ENCODE measurements at regions not wholly inside any gene's neighbourhood (a gene's known extent, or its start where the extent isn't known, plus 50 kb on each side); places are given as distances from the start of the nearest gene placed in this dataset.

DNA sequence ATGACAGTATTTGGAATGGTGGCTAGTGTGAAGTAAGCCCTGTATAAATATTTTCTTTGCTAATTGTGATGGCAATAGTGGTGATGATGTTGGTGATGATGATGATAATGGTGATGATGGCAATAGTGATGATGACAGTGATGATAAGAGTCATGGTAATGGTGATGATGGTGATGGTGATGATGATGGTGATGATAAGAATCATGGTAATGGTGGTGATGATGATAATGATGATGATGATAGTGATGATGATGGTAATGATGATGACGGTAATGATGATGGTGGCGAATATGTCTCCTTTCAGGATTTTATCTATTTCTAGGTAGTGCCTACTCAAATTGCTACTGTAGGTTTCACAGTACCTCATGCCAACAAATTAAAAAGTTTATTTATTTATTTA is 205.4 kb downstream of the GALR1 start:
- DNase-seq = no peak

DNA sequence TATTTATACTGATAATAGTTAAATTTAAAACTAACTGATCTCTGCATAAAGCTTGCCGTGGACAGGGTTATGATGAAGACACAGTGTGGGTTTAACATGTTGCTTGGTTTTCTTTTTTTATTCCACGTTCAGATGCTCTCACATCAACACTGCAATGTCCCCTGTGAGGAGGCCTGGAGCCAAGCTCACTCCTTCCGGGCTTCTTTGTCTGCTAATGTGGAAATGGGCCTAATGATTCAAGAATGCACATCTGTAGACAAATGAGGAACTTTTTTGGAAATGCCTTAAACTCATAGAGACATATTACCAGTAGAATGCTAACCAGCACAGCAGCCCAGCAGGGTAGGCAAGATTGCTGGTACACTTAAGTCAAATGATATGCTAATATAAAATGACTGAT is 208.0 kb downstream of the GALR1 start:
- DNase-seq = no peak

DNA sequence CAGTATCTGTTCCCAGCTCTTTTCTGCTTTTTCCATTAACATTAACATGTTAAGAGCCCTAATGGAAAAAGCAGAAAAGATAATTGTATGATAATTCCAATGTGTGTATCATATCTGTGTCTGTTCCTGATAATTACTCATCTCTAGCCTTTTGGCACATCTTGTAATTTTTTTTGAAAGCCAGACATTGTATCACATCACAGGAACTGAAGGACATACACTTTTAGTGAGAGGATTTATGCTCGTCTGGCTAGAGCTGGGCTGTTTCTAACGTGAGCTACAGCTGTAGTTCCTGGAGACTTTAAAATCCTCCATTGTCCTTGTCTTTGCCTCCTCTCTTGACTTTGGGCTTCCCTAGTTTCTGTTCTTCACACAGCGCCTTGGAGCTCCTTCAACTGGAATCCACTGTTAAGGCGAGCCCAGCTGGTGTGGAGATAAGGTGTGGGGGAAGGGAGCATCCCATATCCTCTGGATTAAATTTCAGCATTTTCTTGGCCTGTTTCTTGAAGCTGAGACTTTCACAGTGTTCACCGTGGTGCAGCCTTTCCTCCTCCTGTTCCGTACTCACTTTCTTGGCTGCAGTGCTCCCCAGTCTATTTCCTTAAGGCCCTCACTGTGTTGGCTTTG is 211.5 kb downstream of the GALR1 start:
- DNase-seq = no peak

DNA sequence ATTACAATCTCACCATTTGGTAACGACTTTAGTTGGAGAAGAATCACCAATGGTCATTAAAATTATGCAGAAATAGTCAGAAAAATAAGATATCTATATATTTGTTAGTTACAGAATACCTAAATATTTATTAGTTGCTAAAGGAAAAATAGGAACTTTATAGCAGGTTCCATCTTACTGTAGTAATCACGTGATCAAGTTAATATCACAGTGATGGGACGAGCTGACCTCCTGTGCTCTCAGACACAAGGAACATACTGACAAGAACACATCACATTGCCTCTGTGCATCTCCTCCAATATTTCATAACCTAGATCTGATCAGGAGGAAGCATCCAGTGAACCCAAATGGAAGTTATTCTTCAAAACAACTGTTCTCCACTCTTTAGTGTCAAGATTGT is 215.3 kb downstream of the GALR1 start:
- no peak for DNase-seq

DNA sequence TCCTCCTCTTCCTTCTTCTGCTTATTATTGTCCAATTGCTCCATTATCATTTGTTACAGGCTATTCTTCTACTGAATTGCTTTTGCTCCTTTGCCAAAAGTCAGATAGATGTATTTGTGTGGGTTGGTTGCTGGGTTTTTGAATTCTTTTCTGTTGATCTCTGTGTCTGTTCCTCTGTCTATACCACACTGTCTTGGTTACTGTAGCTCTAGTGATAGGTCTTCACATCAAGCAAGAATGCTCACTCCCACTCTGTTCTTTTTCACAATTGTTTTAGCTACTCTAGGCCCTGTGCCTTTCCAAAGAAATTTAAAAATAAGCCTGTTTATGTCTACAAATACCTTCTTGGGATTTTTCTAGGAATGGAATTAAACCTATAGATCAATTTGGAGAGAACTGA is 217.2 kb downstream of the GALR1 start:
- no peak for DNase-seq

DNA sequence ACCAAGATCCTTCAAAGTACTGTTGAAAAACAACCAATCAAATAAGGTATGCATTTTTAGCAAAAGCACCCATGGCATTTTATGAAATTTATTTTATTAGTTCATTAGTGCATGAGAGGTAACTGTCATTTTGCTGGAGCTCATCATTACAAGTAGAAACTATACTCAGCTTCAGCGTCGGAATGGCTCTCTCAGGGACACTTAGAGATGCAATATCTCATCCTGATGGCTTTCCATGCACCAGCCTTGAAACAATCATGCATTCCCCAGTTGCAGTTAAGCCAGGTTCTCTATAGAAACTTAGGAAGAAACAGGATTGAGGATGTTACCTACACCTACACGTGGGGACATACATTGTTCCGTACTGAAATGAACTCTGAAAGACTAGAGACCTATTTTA is 219.5 kb downstream of the GALR1 start:
- DNase-seq = no peak

DNA sequence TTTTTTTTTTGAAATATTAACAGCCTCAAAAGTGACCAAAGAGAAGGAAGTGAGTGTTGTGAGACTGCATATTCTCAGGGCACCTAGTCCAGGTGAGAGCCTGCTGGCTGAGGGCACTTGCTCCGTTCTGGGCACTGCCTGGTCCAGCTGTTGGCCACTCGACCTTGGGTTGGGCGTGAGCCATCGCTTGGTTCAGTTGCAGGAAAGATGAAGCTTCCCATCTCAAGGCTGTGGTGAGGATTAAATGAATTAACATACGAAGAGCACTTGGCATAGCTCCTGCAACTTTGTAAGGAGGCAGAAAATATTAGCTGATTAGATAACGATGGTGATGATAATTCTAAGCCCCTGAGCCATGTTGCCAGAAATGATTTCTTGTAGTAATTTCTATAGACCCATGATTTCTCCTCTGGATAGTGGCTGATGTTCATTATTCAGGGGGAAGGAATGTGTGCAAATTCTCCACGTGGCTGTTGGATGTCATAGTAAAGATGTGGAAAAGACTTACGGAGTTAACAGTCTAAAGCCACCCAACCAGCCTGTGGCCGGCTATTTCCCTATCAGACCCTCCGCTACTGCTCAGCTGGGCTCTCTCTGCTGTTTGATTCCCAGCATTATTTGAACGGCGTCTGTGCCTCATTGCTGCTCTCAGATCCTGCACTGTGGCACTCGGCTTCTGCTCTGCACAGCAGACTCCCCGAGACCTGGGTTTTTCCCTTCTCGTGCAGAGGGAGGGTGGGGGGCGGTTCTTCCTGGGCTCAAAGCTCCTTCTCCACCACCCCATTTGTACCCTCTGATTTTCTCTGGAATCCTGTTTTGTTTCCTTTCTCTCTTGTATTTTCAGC is 221.1 kb downstream of the GALR1 start:
- DNase-seq = no peak

DNA sequence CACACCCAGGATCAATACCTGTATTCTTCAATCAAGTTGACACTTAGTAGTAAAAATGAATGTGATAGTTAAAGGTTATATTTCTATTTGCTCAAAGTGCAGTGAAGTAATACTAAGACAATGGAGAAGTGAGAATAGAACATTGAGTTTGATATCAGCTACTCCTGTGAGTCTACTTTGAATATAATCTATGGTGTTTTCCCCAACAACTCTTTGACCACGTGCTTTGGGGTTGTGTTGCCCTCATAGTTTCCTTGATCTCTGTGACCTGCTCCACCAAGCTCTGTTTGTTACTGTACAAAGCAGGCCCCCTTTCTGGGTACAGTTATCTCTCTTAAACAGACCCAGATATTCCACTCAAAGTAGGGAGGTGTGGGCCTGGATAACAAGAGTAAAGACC is 222.9 kb downstream of the GALR1 start:
- DNase-seq = no peak

DNA sequence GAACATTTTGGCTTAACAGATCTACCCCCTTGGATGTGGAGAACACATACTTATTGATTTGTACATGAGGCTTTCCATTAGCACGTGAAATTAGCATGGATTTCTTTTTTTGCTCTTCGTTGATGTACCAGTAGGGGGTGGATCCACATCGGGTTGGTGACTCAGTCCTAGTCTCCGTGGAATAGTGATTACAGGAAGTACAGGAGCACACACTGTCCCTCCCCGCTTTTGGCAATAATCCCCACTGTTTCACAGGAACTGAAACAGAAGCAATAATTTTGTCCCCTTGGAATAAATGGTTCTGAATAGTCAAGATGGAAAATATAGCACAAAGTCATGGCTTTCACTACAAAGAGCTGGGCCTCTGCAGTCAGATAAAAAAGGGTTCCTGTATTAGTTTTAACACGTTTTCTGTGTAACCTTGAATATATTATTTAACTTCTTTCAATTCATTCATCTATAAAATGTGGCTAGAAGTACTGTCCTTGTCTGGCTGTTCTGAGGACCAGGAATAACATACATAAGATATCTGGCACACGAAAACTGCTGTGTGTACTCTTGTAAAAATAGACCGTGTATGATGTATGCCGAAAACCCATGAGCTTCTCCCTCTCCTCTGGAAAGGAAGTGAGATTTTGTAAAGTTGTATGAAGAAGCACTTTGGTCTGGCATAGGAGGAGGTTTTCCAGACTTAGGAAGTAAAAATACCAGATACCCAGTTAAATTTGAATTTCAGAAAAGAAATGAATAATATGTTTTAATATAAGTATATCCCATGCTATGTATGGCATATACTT is 229.2 kb downstream of the GALR1 start:
- no peak for DNase-seq

DNA sequence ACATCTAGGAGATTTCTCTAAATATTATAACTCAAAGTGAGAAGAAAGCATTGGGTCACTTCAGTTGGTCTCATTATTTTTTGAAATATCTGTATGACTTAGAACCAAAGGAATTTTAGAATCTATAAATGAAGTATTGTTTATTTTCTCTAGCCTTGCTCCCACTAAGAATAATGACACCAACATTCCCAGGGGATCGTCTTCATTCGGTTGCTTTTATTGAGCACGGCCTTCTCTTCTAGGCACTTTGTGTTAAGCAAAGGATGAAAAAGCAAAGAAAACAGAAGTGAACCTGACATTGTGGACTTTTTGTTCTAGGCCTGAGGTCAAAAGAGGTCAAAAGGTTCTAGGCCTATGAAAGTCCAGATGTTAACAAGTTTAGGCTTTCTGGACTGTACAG is 231.9 kb downstream of the GALR1 start:
- no peak for DNase-seq

DNA sequence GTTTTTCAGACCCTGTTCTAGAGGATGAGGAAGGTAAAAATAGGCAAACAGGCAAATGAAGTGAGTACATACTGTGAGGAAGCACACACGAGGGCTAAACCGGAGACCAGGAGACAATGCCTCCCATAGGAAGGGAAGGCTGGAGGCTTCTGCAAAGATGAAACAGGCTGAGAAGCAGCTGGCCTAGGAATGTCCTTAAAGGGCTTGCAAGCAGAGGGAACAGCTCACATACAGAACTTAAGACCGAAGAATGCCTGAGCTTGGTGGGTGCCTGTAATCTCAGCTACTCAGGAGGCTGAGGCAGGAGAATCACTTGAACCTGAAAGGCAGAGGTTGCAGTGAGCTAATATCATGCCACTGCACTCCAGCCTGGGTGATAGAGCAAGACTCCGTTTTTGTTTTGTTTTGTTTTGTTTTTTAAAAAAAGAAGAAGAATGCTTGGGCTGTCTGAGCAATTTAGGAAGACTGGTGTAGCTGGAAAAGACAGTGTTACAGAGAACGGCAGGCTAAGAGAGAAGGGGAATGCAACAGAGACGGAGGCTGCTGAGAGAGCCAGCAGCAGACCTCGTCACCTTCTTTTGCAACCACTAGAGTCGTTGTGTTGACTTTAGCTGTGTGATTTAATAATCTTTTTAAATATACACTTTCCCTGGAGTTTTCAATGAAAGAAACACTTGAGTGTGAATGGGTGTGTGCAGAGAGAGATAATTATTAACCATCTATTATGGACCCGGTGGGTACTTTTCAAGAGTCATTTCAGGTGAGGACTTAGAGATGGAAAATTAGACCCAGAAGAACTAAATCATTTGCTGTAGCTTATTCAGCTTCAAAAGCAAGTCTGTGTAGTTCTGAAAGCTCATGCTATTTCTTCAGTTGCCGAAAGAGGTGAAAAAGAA is 232.8 kb downstream of the GALR1 start:
- no peak for DNase-seq

DNA sequence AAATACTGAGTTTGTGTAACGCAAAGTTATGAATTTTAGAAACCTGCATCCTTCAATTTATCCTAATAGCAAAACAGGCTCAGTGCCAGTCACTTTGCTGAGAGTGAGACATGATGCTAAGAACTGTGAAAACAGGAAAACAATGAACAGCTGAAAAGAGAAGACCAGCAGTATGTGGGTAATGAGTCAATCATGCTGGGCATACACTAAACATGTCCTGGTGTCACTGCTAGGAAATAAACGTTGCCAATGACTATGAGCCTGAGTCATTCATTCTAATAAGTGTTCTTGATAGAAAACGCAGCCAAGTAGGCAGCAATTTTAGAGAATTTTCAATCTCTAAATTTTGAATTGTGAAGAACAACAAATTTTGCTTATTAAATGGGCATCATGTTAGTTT is 237.3 kb downstream of the GALR1 start:
- no peak for DNase-seq

DNA sequence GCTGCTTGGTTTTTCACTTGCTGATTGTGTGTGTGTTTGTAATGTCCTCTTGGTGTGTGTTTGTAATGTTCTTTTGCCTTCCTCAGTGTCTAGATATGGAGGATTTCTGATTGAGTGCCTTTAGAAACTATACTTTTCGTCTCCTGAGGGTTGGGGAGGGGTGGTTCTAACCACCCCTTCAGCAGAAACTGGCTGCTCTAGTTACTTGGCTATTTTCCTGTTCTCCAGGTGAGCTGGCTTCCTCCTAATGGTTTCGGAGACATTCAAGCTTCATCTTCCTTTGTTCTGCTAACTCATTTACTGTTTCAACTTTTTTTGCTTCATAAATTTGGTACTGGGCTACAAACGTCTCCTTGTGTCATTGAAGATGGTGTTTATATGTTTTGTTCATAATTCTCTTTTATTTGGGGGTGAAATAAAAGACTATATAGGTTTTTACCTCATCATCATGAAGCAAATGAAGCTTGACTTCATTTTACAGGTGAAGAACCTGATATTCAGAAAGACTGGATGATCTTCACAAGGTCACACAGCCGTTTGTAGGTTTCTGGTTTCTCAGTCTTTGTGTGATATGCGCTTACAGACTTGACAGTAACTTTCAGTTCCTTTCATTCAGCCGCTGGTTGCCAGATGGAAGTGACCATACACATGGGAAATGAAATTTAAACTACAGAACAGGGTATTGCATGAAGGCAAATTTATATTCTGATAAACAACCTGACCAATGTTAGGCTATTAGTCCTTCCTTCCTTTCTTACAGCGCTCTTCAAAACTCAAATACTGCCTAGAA is 238.5 kb downstream of the GALR1 start:
- no peak for DNase-seq

DNA sequence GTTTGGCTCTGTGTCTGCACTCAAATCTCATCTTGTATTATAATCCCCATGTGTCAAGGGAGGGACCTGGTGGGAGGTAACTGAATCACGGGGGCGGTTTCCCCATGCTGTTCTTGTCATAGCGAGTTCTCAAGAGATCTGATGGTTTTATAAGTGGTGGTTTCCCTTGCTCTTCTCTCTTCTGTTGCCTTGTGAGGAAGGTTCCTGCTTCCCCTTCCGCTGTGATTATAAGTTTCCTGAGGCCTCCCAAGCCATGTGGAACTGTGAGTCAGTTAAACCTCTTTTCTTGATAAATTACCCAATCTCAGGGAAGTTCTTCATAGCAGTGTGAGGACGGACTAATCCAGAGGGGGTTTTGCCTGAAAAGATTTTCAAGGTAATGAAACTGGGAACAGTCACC is 245.4 kb downstream of the GALR1 start:
- DNase-seq = no peak

DNA sequence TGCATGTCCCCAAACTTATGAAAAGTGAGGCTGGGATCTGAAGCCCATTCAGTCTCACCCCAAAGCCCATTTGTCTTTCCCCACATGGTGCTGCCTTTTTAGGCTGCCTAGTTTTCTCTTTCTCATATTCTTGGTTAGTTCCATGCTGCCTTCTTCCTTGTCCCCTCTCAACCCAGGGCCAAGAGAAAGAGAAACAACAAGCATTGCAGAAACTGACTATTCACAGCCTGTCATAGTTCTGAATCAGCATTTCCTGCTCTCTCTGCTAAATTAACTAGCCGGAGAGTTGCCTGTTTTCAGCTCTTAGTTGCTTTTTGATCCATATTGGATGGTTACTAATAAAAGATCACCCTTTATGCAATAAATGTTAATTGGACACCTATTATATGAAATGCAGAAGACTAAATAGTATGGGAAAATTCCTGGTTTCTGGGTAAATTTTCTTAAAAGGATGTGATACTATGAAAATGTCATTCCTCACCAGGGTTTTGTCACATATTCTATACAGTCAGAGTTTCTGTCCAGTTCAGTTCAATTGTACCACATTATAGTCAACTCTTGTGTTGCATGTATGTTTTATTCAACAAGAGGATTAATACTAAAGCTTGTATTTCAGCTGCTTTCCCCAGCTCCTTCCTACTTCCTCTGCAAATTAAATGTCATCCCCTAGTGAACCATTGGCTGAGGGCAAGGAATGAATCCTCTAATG is 246.5 kb downstream of the GALR1 start:
- no peak for DNase-seq

DNA sequence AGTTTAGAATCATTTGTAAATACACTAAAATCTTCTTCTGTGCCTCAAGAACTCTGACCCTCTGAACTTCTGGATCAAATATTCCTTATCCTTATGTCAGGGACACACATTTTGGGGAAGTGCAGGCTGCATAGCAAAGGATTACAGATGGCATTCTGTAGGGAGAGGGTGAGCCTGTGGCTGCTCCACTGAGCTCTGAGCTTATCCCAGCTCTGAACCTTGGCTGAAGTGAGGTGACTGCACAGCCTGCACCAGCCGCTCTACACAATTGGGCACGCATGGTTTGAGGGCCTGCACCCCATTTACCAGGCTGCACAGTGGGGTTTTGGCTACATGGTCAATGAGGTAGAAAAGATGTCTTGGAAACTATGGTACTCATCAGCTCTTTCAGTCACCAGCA is 251.6 kb downstream of the GALR1 start:
- DNase-seq = no peak

DNA sequence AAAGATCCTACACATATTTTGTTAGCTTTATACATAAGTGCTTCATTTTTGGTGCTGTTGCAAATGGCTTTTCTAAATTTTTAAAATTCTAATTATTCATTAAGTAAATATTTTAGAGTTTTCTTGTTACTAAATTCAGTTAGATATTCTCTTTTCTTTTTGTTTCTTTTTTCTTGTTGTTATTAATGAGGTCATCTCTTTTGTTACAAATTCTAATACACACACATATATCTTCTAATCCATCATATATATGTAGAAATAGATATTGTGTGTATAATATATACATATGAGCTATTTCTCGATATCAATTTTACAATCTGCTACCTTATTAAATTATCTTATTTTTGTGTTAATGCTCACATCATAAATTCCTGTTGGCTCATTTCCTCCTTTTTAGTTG is 255.9 kb downstream of the GALR1 start:
- no peak for DNase-seq

DNA sequence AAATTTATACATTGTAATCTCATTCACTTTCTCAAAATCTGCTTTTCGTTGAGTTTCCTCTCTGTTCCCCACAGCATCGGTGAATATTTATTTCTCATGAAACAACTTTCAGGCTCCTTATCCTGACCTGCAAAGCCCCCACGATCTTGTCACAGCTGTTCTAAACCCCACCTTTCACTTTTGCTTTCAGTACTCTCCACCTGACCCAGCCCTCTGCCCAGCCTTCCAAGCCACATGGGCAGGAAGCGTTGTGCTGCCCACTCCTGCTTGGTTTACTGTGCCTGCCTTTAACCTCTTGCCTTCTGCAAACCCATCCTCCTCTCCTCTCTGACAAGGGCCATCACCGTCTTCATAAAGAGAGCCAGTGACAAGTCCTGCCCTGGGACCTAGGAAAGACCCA is 262.5 kb downstream of the GALR1 start:
- DNase-seq = no peak

DNA sequence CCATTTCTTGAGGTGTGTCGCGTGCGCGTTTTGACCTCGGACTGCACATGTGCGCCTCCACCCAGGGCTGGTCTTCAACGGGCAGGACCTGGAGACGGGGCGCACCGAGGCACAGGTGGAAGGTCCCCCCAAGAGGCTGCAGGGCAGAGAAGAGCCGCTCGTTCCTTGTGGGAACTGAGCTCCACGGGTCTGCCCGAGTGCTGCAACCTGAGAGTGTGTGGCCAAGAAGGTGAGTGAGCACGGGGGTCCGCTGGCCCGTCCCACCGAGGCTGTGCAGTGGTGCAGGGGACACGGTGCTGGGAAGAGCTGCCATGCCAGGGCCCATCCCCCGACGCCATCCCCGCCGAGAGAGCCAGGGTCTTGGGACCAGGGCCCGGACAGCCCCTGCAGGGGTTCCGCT is 268.3 kb downstream of the GALR1 start:
- no peak for DNase-seq

DNA sequence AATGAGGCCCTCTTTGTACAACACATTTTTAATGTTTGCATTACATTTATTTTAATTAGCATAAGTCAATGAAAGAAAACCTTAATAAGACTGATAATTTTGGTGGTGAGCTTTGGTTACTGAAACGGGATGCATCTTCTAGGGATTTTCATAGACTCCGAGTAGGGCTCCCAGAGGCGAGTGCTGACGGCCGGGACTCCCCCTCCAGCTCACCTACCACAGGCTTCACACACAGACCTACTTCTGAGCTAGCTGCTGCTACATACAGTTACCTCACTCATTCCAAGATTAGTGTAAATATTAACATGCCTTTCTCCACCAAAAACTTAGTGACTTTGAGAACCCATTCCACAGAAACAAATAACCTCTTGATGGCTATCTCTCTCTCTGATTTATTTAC is 271.1 kb downstream of the GALR1 start:
- DNase-seq = no peak

DNA sequence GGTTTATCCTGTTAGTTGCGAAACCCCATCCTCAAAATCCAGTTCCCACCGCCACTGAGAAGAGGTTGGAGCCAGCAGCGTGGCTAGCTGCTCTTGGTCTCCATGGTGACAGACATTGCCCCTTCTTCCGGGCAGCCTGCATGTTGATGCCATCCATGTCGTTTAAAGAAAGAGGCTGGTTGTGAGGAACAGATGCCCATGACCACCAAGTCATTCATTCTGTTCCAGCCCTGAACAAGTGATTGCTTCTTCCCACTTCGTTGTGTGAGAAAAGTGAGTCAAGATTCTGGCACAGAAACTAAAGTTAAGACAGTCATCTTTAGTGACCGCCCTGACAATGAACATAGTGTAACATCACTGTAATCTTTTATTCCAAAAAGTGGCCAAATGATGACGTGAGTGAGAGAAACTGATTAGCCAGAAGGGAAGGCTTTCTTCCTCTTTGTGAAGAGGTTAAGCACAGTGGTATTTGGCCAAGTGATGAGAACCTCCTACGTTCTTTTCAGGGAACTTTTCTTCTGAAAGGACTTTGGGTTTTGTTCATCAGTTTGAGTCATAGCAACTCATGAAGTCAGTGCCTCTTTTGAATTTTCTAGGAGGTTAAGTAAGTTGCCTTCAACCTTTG is 272.5 kb downstream of the GALR1 start:
- no peak for DNase-seq

Measured in stimulated activated CD4-positive, alpha-beta T cell treated with anti-CD3 and anti-CD28 coated beads, Interleukin-15, amount 100 ng/mL, for 24 hours (primary cell).